ENCODE measurements at regions not wholly inside any gene's neighbourhood (a gene's known extent, or its start where the extent isn't known, plus 50 kb on each side); places are given as distances from the start of the nearest gene placed in this dataset.
"Not testable (repeated sequence)": the region's sequence is repeated elsewhere in the genome, so short reads cannot be mapped to it uniquely, and the experiment has no call there.

- no peak for DNase-seq (ENCODE audit: low read depth)
Observed at GRCh38 chr5:87785554-87786335, 373.0 kb upstream of the CCNH start.

GRCh38 chr5:87784879-87785495, 372.3 kb upstream of the CCNH start:
- no peak for DNase-seq (ENCODE audit: low read depth)

- DNase-seq (ENCODE audit: low read depth), result no peak
Observed at GRCh38 chr5:87784311-87784710, 371.6 kb upstream of the CCNH start.

GRCh38 chr5:87782916-87783315, 370.2 kb upstream of the CCNH start:
- no peak for DNase-seq (ENCODE audit: low read depth)

- DNase-seq (ENCODE audit: low read depth), result no peak
Observed at GRCh38 chr5:87781976-87782375, 369.2 kb upstream of the CCNH start.

GRCh38 chr5:87780831-87781760, 368.4 kb upstream of the CCNH start:
- peak; percentile 89 for DNase-seq (ENCODE audit: low read depth)

GRCh38 chr5:87778876-87779275, 366.1 kb upstream of the CCNH start:
- no peak for DNase-seq (ENCODE audit: low read depth)

- no peak for DNase-seq (ENCODE audit: low read depth)
Observed at GRCh38 chr5:87777877-87778276, 365.1 kb upstream of the CCNH start.

- DNase-seq (ENCODE audit: low read depth), result no peak
Observed at GRCh38 chr5:87776785-87777184, 364.1 kb upstream of the CCNH start.

GRCh38 chr5:87776302-87776701, 363.6 kb upstream of the CCNH start:
- not testable (repeated sequence) for DNase-seq (ENCODE audit: low read depth)

GRCh38 chr5:87775228-87775627, 362.5 kb upstream of the CCNH start:
- DNase-seq (ENCODE audit: low read depth), result no peak

GRCh38 chr5:87774804-87775203, 362.1 kb upstream of the CCNH start:
- no peak for DNase-seq (ENCODE audit: low read depth)

GRCh38 chr5:87770601-87771121, 357.9 kb upstream of the CCNH start:
- DNase-seq (ENCODE audit: low read depth), result no peak

GRCh38 chr5:87770016-87770570, 357.4 kb upstream of the CCNH start:
- no peak for DNase-seq (ENCODE audit: low read depth)

- DNase-seq (ENCODE audit: low read depth), result no peak
Observed at GRCh38 chr5:87769157-87769556, 356.4 kb upstream of the CCNH start.

- no peak for DNase-seq (ENCODE audit: low read depth)
Observed at GRCh38 chr5:87768190-87768589, 355.5 kb upstream of the CCNH start.

- DNase-seq (ENCODE audit: low read depth), result no peak
Observed at GRCh38 chr5:87765009-87765408, 352.3 kb upstream of the CCNH start.

GRCh38 chr5:87762631-87763030, 349.9 kb upstream of the CCNH start:
- no peak for DNase-seq (ENCODE audit: low read depth)

GRCh38 chr5:87756951-87757350, 344.2 kb upstream of the CCNH start:
- no peak for DNase-seq (ENCODE audit: low read depth)

GRCh38 chr5:87755360-87755759, 342.6 kb upstream of the CCNH start:
- no peak for DNase-seq (ENCODE audit: low read depth)

GRCh38 chr5:87754009-87754757, 341.5 kb upstream of the CCNH start:
- no peak for DNase-seq (ENCODE audit: low read depth)

Data from Daoy (cell line).